ENCODE measurements at regions not wholly inside any gene's neighbourhood (a gene's known extent, or its start where the extent isn't known, plus 50 kb on each side); places are given as distances from the start of the nearest gene placed in this dataset.

- in situ Hi-C loops (cut with HindIII; ENCODE audit: low sequenced_read_pairs) = no loop called here
These were observed 253.8 kb downstream of the TNS1 start for GRCh38 chr2:217749008-217749407.

- in situ Hi-C loops (cut with HindIII; ENCODE audit: low sequenced_read_pairs) = no loop called here
These were observed 256.0 kb downstream of the TNS1 start for GRCh38 chr2:217746808-217747207.

GRCh38 chr2:217743966-217744761 lies 258.6 kb downstream of the TNS1 start:
- in situ Hi-C loops (cut with HindIII; ENCODE audit: low sequenced_read_pairs) = no loop called here

- in situ Hi-C loops (cut with HindIII; ENCODE audit: low sequenced_read_pairs) = no loop called here
These were observed 259.4 kb downstream of the TNS1 start for GRCh38 chr2:217743407-217743806.

GRCh38 chr2:217742841-217743240 lies 260.0 kb downstream of the TNS1 start:
- in situ Hi-C loops (cut with HindIII; ENCODE audit: low sequenced_read_pairs) = no loop called here

GRCh38 chr2:217742276-217742675 lies 260.5 kb downstream of the TNS1 start:
- in situ Hi-C loops (cut with HindIII; ENCODE audit: low sequenced_read_pairs) = no loop called here

GRCh38 chr2:217741381-217741955 lies 261.3 kb downstream of the TNS1 start:
- in situ Hi-C loops (cut with HindIII; ENCODE audit: low sequenced_read_pairs) = no loop called here

- in situ Hi-C loops (cut with HindIII; ENCODE audit: low sequenced_read_pairs) = no loop called here
These were observed 262.0 kb downstream of the TNS1 start for GRCh38 chr2:217740756-217741155.

GRCh38 chr2:217740178-217740577 lies 262.6 kb downstream of the TNS1 start:
- in situ Hi-C loops (cut with HindIII; ENCODE audit: low sequenced_read_pairs) = no loop called here

GRCh38 chr2:217739741-217740140 lies 263.1 kb downstream of the TNS1 start:
- in situ Hi-C loops (cut with HindIII; ENCODE audit: low sequenced_read_pairs) = loop anchor here (5.0 kb wide), 1 partner anchor 33 kb away; no protein-coding TSS in a partner anchor

- in situ Hi-C loops (cut with HindIII; ENCODE audit: low sequenced_read_pairs) = loop anchor here (5.0 kb wide), 1 partner anchor 34 kb away; no protein-coding TSS in a partner anchor
These were observed 264.7 kb downstream of the TNS1 start for GRCh38 chr2:217738061-217738460.

- in situ Hi-C loops (cut with HindIII; ENCODE audit: low sequenced_read_pairs) = loop anchor here (5.0 kb wide), 1 partner anchor 35 kb away; no protein-coding TSS in a partner anchor
These were observed 265.8 kb downstream of the TNS1 start for GRCh38 chr2:217736776-217737550.

- in situ Hi-C loops (cut with HindIII; ENCODE audit: low sequenced_read_pairs) = loop anchor here (5.0 kb wide), 1 partner anchor 36 kb away; no protein-coding TSS in a partner anchor
These were observed 266.9 kb downstream of the TNS1 start for GRCh38 chr2:217735899-217736298.

- in situ Hi-C loops (cut with HindIII; ENCODE audit: low sequenced_read_pairs) = loop anchor here (5.0 kb wide), 1 partner anchor 37 kb away; no protein-coding TSS in a partner anchor
These were observed 267.8 kb downstream of the TNS1 start for GRCh38 chr2:217735034-217735433.

GRCh38 chr2:217733461-217733860 lies 269.3 kb downstream of the TNS1 start:
- in situ Hi-C loops (cut with HindIII; ENCODE audit: low sequenced_read_pairs) = no loop called here

- in situ Hi-C loops (cut with HindIII; ENCODE audit: low sequenced_read_pairs) = no loop called here
These were observed 269.8 kb downstream of the TNS1 start for GRCh38 chr2:217732992-217733391.

- in situ Hi-C loops (cut with HindIII; ENCODE audit: low sequenced_read_pairs) = no loop called here
These were observed 271.0 kb downstream of the TNS1 start for GRCh38 chr2:217731805-217732204.

GRCh38 chr2:217729421-217730053 lies 273.3 kb downstream of the TNS1 start:
- in situ Hi-C loops (cut with HindIII; ENCODE audit: low sequenced_read_pairs) = no loop called here

- in situ Hi-C loops (cut with HindIII; ENCODE audit: low sequenced_read_pairs) = no loop called here
These were observed 275.0 kb downstream of the TNS1 start for GRCh38 chr2:217727801-217728200.

- in situ Hi-C loops (cut with HindIII; ENCODE audit: low sequenced_read_pairs) = no loop called here
These were observed 277.4 kb downstream of the TNS1 start for GRCh38 chr2:217725409-217725808.

GRCh38 chr2:217724471-217724870 lies 278.3 kb downstream of the TNS1 start:
- in situ Hi-C loops (cut with HindIII; ENCODE audit: low sequenced_read_pairs) = no loop called here

Data from endothelial cell of hepatic sinusoid (primary cell).